ENCODE measurements at regions not wholly inside any gene's neighbourhood (a gene's known extent, or its start where the extent isn't known, plus 50 kb on each side); places are given as distances from the start of the nearest gene placed in this dataset.

- POLR2A ChIA-PET (ENCODE audit: unreplicated experiment): no interaction called here
- no peak overlapping the region for H3K27ac ChIP-seq
- H3K4me3 ChIP-seq: no peak overlapping the region
- intact Hi-C loops (cut with micrococcal nuclease; ENCODE audit: unreplicated experiment): no loop called here
- CTCF ChIA-PET: no interaction called here
- H3K9me3 ChIP-seq (ENCODE audit: insufficient read depth, low read depth): no peaks in the 10 kb centered on the region
- H3K4me1 ChIP-seq (replicated peaks; ENCODE audit: insufficient read depth): no peaks in the 10 kb centered on the region
- no peaks in the 10 kb centered on the region for H3F3A ChIP-seq (ENCODE audit: insufficient read depth, low read depth)
- no peak overlapping the region for H3K4me2 ChIP-seq
- no peaks in the 10 kb centered on the region for H3K36me3 ChIP-seq (ENCODE audit: low read depth)
- DNase-seq: no peak
- no TSS peak for BruUV-seq (replicated peaks)
- H3K27me3 ChIP-seq (ENCODE audit: insufficient read depth, low read depth): peaks cover 23% of the 10 kb centered on the region
- no peak overlapping the region for H2AFZ ChIP-seq
- H4K20me1 ChIP-seq (ENCODE audit: insufficient read depth): no peaks in the 10 kb centered on the region
- no peaks in the 10 kb centered on the region for H3K9me2 ChIP-seq (ENCODE audit: insufficient read depth)
- H3K79me2 ChIP-seq (ENCODE audit: low read depth): no peaks in the 10 kb centered on the region
- TF ChIP-seq EZH2 (IDR thresholded peaks at IDR 0.05; ENCODE audit: low read depth) (no peak), CTCF (conservative IDR thresholded peaks at IDR 0.05) (no peak)
These were observed 139.6 kb upstream of the SALL1 start for GRCh38 chr16:51290442-51291285.

GRCh38 chr16:51289336-51289735 lies 138.3 kb upstream of the SALL1 start:
- intact Hi-C loops (cut with micrococcal nuclease; ENCODE audit: unreplicated experiment): no loop called here
- no peaks in the 10 kb centered on the region for H3K36me3 ChIP-seq (ENCODE audit: low read depth)
- H3K4me3 ChIP-seq: no peak overlapping the region
- no peaks in the 10 kb centered on the region for H3K79me2 ChIP-seq (ENCODE audit: low read depth)
- no peaks in the 10 kb centered on the region for H3K4me1 ChIP-seq (replicated peaks; ENCODE audit: insufficient read depth)
- H3K9me2 ChIP-seq (ENCODE audit: insufficient read depth): no peaks in the 10 kb centered on the region
- peaks cover 32% of the 10 kb centered on the region for H3K27me3 ChIP-seq (ENCODE audit: insufficient read depth, low read depth)
- BruUV-seq (replicated peaks): no TSS peak
- no peak overlapping the region for H3K27ac ChIP-seq
- ChIA-PET POLR2A (ENCODE audit: unreplicated experiment) (no interaction called here), CTCF (no interaction called here)
- no peaks in the 10 kb centered on the region for H3F3A ChIP-seq (ENCODE audit: insufficient read depth, low read depth)
- no peak for DNase-seq
- H3K4me2 ChIP-seq: no peak overlapping the region
- no peak for TF ChIP-seq CTCF (conservative IDR thresholded peaks at IDR 0.05)
- TF ChIP-seq EZH2 (IDR thresholded peaks at IDR 0.05; ENCODE audit: low read depth): no peak
- H4K20me1 ChIP-seq (ENCODE audit: insufficient read depth): no peaks in the 10 kb centered on the region
- H3K9me3 ChIP-seq (ENCODE audit: insufficient read depth, low read depth): no peaks in the 10 kb centered on the region
- no peak overlapping the region for H2AFZ ChIP-seq

- TF ChIP-seq EZH2 (IDR thresholded peaks at IDR 0.05; ENCODE audit: low read depth) (no peak), CTCF (conservative IDR thresholded peaks at IDR 0.05) (no peak)
- no peak overlapping the region for H2AFZ ChIP-seq
These were observed 136.2 kb upstream of the SALL1 start for GRCh38 chr16:51287121-51287755.

More at GRCh38 chr16:51287121-51287755, 136.2 kb upstream of the SALL1 start:
- ChIA-PET POLR2A (ENCODE audit: unreplicated experiment) (no interaction called here), CTCF (no interaction called here)
- Histone ChIP-seq H3K9me2 (ENCODE audit: insufficient read depth) (no peaks in the 10 kb centered on the region), H3K27me3 (ENCODE audit: insufficient read depth, low read depth) (peaks cover 35% of the 10 kb centered on the region), H3K79me2 (ENCODE audit: low read depth) (no peaks in the 10 kb centered on the region), H3F3A (ENCODE audit: insufficient read depth, low read depth) (no peaks in the 10 kb centered on the region), H3K4me3 (no peak overlapping the region), H3K9me3 (ENCODE audit: insufficient read depth, low read depth) (no peaks in the 10 kb centered on the region), H4K20me1 (ENCODE audit: insufficient read depth) (no peaks in the 10 kb centered on the region), H3K4me2 (no peak overlapping the region), H3K4me1 (replicated peaks; ENCODE audit: insufficient read depth) (no peaks in the 10 kb centered on the region), H3K27ac (no peak overlapping the region), H3K36me3 (ENCODE audit: low read depth) (no peaks in the 10 kb centered on the region)
- no TSS peak for BruUV-seq (replicated peaks)
- no peak for DNase-seq
- intact Hi-C loops (cut with micrococcal nuclease; ENCODE audit: unreplicated experiment): no loop called here
